HG02763 (cell line): ENCODE measurements at regions not wholly inside any gene's neighbourhood (a gene's known extent, or its start where the extent isn't known, plus 50 kb on each side); places are given as distances from the start of the nearest gene placed in this dataset.

Experiments used
- ATAC-seq: cut with Tn5 transposase; IDR thresholded peaks from one replicate; pipeline ENCODE4 v1.9.1; 2021; ENCODE audit warnings: mild to moderate bottlenecking, moderate library complexity; ENCODE audit not compliant: unreplicated experiment

DNA sequence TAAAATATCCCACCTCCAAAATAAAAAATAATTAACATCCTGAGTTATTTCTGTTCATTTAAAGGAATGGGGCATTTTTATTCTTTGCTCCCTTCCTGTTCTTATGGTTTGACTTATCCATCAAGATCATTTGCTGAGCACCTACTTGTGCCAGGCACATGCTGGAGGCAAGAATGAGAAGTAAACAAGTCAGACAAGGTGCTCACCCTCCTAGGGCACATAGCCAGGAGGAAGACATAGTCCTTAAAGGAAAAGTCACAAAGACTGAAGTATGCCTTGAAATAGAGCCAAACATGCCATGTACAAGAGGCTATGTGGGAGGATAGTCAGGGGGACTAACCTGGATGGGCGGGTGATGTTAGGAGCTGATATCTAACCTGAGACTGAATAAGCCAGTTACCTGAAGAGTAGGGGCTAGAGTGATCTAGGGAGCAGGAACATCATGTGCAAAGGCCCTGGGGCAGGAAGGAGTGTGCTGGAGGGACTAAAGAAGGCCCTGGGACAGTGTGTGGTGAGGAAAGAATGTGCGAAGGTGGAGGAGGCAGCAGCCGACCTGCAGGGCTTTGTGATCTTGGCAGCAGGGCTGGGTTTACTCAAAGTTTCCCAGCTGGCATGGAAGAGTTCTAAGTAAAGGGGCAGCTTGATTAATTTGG is 233.5 kb downstream of the MATN1 start:
- no peak for ATAC-seq

DNA sequence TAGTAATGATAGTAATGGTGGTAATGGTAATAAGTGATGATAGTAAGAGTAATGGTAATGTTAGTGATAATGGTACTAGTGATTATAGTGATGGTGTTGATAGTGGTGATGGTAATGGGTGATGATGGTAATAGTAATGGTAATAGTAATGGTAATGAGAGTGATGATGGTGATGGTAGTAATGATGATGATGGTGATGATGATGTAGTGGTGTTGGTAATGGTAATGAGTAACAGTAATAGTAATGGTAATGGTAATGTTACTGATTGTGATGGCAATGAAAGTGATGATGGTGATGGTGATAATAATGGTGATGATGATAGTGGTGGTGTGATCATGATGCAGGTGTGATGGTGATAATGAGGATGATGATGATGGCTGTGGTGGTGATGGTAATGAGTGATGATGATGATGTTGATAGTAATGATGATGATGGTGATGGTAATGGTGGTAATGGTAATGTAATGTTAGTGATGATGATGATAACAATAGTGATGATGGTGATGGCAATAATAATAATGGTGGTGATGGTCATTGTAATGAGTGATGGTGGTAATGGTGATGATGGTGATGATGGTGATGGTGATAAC is 235.0 kb downstream of the MATN1 start:
- no peak for ATAC-seq

DNA sequence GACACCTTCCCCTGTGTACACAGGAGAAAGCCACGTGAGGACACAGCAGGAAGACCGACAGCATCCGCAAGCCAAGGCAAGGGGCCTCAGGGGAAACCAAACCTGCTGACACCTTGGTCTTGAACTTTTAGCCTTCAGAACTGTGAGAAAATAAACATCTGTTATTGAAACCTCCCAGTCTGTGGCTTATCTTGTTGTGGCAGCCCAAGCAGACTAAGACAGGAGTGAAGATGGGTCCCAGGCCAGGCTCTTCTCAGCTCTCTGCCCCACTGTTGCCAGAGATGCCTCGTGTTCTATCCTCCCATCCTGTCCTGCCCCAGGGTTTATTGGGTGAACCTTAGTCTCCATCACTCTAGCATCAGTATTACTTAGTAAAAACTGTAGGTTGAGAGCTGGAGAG is 236.3 kb downstream of the MATN1 start:
- ATAC-seq = no peak

DNA sequence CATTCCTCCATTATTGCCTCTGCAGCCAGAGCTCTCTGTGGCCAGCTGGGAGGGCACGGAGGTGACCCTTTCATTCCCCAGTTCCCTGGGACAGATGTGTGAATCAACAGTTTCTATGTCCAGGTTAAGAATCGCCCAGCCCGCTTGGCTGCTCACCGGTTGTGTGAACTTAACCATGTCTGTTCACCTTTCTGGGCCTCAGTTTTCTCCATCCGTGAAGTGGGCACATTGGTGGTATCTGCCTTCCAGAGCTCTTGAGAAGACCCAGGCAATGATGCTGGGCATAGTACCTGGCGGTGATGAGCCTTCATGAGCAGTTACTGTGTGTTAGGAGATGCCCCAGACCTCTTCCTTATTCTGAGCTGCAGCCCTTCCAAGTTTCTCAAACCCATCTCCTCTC is 238.3 kb downstream of the MATN1 start:
- ATAC-seq = no peak

DNA sequence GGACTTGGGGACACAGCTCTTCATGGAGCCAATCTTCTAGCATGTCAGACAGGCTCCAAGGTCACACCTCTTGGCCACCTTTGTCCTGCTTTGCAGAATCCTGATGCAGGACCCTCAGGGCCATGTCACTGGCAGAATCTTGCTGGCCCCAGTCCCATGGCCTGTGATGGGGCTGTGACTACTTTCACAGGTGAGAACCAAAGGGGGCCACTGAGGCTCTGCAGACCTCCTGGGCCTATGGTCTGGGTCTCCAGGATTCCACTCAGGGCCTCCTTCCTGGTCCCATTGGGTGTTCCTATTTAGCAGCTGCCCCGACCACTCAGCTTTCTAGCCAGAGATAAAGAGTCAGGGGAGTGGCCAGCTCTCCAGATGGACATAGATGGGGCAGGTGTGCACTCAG is 238.7 kb downstream of the MATN1 start:
- ATAC-seq = no peak

DNA sequence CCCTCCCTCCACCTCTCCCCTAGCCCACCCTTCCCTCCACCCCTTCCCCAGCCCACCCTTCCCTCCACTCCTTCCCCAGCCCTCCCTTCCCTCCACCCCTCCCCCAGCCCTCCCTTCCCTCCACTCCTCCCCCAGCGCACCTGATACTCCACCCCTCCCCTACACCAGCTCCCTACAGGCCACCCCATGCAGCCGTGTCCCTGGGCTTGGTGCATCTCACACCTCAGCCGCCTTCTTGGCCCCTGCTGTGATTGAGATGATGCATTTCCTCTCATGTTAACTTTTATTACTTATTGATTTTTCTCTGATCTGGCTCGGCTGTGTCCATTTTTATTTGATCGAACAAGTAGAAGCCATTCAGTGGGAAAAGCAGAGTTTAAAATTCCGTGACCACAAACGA is 243.8 kb downstream of the MATN1 start:
- ATAC-seq = no peak

DNA sequence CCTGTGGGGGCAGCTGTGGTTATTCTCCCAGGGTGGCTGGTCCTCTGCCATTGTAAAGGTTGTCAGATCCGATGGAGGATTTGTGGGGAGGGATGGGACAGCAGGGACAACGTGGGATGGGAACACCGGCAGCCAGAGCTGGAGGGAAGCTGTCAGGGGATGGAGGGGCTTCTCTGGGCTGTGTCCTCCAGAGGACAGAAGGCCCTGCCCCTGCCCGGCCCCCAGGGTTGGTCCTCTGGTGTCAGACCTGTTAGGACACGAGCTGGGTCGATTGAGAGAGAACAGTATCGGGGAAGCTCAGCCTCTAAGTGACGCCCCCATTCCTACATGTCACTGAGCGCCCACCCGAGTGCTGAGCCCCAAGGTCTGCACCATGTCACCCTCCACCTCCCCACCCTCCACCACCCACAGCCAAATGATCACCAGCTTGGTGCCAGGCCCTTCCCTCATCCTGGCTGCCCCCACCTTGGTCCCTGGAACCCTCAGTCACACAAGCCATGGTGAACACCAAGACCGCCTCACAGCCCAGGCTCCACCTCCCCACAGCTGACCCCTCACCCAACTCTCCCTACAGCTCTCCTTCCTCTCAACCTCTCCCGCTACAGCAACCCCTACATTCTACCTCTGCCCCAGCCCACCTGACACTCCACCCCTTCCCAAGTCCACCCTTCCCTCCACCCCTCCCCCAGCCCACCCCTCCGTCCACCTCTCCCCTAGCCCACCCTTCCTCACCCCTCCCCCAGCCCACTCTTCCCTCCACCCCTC is 244.4 kb downstream of the MATN1 start:
- ATAC-seq = no peak

DNA sequence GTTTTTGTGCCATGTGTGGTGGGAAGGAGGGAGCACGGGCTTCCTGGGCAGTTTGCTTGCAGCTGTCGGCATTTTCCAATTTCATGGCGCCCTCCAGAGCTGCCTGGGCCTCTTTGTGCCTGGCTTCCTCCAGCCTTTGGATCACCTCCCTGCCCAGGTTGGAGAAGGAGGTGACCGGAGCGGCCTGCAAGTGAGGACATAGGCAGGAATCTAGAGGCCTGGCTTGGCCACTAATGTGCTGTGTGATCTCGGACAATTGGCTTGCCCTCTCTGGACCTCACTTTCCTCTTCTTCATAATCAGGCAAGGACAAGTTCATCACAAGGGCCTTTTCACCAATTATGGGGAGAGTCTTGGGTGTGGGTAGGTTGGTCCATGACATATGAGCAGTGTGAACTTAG is 245.1 kb downstream of the MATN1 start:
- no peak for ATAC-seq

DNA sequence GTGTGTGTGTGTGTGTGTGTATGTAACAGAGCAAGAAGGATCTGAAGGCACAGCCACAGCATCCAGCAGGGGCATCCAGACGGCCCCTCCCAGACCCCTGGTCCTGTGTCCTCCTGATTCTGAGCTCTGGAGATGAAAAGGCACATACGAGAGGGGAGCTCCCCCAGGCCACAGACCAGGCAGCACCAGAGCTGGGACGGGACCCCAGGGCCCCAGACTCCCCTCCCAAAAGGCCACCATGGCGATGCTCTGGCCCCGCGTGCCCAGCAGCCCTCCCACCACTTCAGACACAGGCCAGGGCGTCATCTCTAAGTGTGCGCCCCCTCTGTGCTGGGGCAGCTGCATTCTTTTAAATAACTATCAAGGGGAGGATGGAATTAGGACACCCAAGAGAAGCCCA is 245.8 kb downstream of the MATN1 start:
- no peak for ATAC-seq

DNA sequence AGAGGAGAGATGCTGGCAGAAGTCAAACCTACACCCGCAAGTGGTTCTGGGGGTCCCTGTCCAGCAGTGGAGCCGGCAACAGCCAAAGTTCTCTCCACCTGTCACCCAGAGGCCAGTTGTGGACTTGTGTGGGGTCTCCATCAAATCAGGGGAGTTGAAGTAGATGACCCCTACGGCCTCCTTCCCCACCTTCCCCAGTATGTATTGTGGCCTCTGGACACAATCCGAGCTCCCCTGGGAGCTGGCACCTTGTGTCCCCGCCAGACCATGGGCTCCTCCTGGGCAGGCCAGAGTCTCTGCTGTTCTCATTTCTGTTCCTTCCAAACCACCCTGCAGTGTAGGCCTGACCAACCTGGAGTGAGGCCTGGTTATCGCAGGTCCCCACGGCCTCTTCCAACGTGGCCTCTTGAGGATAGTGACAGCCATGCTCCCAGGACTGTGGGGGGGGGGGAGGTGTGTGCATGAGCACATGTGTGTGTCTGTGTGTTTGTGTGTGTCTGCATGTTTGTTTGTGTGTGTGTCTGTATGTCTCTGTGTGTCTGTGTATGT is 246.4 kb downstream of the MATN1 start:
- ATAC-seq = no peak

DNA sequence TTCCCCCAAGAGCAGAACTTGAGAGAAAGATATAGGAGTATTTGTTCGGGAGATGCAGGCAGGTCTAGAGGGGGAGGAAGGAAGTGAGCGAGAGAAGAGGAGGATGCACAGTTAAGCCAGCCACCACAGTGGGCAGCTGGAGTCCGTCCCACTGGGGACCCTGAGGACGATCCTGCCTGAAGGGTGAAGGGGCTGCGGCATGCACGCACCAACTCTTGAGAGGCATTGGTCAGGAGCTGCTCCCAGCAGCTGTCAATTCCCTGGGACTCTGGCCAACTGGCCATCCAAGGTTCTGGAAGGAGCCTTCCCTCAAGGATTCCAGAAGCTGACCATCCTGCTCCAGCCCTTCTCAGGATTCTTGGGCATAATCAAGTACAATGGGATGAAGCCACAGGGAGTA is 246.9 kb downstream of the MATN1 start:
- ATAC-seq = no peak

DNA sequence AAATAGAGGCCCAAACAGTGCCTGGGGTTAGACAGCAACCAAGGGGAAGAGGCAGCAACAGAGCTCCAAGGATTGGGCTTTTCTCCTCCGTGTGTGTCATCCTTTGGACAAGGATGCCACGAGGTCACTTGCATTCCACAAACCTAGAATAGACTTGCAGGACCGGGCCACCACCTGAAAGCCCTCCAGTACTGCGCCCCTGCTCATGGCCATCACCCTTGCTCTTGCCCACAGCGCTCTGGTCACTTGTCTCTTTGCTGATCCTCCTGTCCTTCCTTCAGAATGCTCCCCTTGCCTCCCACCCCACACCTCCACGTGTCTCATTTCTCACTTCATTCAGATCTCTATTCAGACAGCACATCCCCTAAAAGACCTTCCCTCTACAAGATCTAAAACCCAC is 247.4 kb downstream of the MATN1 start:
- no peak for ATAC-seq

DNA sequence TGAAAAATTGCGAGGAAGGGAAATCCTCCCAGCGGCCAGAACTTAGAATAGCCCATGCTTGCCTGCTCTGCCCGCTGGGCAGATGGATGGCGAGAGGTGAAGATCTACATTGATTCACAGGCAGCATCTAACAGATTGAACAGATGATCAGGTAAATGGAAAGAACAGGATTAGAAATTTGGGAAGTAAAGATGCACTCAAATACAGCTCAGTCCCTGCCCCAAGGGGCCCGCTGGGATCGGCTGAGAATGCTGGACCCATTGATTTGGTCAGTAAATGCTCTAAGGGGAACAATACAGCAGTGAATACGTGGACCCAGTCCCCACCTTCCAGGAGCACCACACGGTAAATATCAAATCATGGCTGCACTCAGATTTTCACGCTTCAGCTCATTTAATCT is 248.2 kb downstream of the MATN1 start:
- no peak for ATAC-seq

DNA sequence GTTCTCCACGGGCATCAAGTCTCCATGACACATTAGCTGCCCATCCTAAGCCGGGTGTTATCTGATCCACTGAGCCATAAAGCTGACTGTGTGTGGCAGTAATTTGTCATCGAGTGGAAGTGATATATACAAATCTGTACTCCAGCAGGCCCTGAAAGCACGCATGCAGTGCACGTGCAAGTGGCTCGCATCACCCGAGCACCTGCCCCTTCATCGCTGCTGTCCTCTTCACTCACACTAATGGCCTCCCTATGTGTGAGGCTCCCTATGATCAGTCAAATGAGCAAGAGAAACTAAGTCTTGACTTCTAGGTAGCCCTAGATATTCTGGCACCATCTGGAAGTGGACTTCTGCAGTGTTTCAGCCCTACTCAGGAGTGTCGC is 248.6 kb downstream of the MATN1 start:
- no peak for ATAC-seq

DNA sequence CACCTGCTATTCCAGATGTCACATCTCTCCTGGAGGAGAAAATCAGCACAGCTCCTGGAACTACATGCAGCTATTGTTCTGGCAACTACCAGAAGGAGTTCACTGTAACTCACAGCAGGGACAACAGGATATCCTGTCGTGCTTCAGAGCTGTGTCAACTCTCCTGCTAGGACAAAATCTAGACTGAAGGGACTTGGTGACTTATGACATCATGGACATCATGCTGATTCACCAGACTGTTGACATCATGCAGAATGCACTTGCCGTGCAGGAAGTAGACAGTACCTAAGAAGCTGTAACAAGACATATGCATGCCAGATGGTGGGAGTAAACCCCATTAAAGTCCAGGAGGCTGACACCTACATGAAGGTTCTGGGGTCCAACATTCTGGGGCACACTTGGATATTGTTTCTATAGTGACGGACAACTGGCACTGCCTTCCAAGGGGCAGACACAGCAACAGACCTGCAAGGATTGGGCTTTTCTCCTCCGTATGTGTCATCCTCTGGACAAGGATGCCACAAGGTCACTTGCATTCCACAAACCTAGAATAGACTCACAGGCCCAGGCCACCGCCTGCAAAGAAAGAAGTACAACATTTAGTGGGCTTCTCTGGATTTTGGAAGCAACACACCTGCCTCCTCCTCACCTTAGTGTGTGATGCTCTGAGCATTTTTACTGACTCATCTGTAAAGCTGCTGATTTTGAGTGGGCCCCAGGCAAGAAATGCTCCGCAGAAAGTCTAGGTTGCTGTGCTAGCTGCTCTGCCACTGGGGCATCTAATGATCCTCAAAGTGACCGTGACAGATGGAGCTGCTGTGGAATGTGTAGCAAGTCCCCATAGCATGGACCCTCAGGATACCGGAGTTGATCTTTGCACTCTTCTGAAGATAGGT is 249.2 kb downstream of the MATN1 start:
- ATAC-seq = no peak

DNA sequence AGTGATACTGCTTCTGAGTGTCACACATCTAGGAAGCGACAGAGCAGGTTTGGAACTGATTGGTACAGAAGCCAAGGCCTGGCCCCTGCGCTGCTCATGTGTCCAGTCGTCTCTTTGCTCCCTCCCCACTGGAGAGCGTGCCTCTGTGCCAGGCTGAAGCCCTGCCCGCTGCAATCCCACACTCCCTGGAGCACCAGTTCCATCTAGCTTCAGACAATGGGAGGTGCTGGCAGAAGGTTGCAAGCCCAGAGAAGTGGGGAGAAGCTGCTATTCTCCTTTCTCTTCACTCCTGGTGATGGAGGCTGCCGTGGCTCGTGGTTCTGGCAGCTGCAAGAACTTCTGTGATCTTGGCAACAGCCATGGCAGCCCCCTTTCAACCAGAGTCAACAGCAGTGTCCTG is 250.9 kb downstream of the MATN1 start:
- no peak for ATAC-seq

DNA sequence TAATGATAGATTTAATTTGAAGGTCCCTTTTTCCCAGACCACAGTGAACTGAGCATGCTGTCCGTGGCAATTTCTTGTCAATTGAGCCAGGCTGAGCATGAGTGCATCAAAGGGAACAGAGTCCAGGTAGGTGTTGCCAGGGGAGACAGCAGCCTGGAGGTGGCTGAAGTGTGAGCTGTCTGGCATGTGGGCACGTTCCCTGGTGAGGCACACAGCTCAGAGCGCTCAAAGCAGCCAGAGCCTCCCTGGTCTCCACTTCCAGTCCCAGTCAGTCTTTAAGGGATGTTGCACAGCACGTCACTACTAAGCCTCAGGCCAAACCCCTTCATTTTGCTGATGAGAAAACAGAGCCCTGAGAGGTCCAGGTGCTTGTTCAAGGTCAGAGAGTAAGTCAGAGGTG is 251.4 kb downstream of the MATN1 start:
- no peak for ATAC-seq

DNA sequence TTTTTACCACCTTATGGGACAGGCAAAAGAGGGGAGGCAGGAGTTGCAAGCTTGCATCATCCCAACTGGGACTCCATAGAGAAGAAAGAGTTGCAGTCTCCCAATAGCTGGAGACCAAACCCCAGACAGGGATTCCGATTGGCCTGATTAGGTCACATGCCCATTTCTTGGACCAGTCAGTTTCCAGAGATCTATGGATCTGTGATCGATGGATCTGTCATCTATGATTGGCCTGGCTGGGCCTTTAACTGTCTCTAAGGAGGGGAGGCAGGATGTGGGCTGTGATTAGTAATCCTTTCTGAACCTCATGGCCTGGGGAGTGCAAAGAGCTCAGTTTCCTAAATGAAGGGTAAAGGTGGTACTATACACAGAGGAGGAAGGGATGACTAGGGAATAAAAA is 252.1 kb downstream of the MATN1 start:
- ATAC-seq = no peak

DNA sequence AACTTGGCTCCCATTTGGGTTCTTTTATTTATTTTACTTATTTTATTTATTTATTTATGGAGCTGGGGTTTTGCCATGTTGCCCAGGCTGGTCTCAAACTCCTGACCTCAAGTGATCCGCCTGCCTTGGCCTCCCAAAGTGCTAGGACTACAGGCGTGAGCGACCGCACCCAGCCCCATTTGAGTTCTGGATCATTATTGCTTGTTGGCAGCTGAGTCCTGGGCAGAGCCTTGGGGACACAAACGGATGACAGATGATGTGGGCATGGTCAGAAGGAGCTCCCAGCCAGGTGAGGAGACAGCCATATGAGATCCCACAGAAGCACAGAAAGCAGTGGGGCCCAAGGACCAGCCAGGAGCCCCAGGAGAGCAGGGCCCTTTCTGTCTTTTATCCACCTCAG is 254.0 kb downstream of the MATN1 start:
- no peak for ATAC-seq

DNA sequence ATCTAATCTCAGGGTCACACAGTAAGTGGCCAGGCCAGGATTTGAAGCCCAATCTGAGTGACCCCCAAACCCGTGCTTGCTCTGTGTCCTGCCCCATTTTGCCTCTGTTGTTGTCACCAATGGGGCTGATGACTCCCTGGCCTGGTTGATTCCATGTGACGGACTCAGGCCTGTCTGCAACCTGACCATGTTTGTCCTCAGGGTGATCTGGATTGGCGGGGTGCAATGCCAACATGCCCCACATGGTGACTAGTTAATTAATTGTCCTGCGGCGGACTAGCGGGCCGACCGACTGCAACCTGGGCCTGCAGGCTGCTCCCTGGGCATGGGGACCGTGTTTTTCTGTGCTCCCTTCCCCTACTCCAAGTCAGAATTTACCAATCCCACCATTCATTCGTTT is 256.3 kb downstream of the MATN1 start:
- ATAC-seq = no peak

DNA sequence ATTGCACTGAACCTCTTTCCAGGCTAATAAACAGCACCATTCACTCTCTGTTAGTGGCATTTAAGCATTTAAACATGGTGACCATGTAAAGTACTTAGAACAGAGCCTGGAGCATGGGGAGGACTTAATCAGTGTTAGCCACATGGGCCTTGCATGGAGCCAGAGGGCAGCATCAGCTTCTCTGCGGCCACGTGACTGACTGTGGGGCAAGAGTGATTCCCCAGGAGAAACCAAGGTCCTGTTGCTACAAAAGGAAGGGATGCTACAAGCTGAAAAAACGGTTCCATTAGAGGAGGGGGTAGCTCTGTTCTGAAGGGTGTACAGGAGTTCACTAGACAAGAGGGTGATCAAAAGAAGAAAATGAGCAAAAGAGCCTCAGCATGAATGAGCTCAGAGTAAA is 256.8 kb downstream of the MATN1 start:
- no peak for ATAC-seq
